ENCODE measurements at regions not wholly inside any gene's neighbourhood (a gene's known extent, or its start where the extent isn't known, plus 50 kb on each side); places are given as distances from the start of the nearest gene placed in this dataset.
A peak's percentile ranks its signal among the peaks of the same experiment; 100 is the strongest.

GRCh38 chr16:6643080-6643686 is 689.5 kb upstream of the RBFOX1 start:
- dilution Hi-C loops (cut with HindIII; ENCODE audit: low sequenced_read_pairs, unreplicated experiment) (no loop called here), in situ Hi-C loops (cut with MboI; ENCODE audit: low sequenced_read_pairs) (loop anchor here (10.0 kb wide), 1 partner anchor 1408 kb away; no protein-coding TSS in a partner anchor), intact Hi-C loops (cut with micrococcal nuclease) (loop anchor here (2.0 to 10.0 kb wide), 2 partner anchors 1406 to 1548 kb away; partner anchors contain the start of gene EEF2KMT)
- H4K8ac ChIP-seq (ENCODE audit: low read depth in 2 of 2, low read length in 2 of 2): no peak overlapping the region
- WGBS, 2 experiments (ENCODE audit: extremely low coverage in 2 of 2, insufficient read length in 1 of 2): no CpG with 5 or more reads among the region's 5 CpGs
- no peak overlapping the region for H2AFZ ChIP-seq (replicated peaks; ENCODE audit: low read length, poor library complexity)
- H2BK120ac ChIP-seq (ENCODE audit: low read depth, low read length): no peak overlapping the region
- no peaks in the 10 kb centered on the region for H3K27me3 ChIP-seq (ENCODE audit: control insufficient read depth, insufficient read depth, low read length)
- H2BK15ac ChIP-seq (ENCODE audit: low read depth, low read length): no peak overlapping the region
- H3K56ac ChIP-seq (ENCODE audit: extremely low read depth, insufficient read depth, low read length): no peak overlapping the region
- H3K9me1 ChIP-seq (ENCODE audit: insufficient read depth, low read length): no peaks in the 10 kb centered on the region
- no TSS peak for BruUV-seq (replicated peaks)
- POLR2A ChIA-PET (ENCODE audit: unreplicated experiment): no interaction called here
- no peak overlapping the region for H3K27ac ChIP-seq (ENCODE audit: insufficient read depth, low read length)
- no peak overlapping the region for H3K4ac ChIP-seq (ENCODE audit: low read depth, low read length)
- no peak overlapping the region for H3K9ac ChIP-seq (ENCODE audit: low read depth, low read length)
- TF ChIP-seq POLR2A (IDR thresholded peaks at IDR 0.05; ENCODE audit: low read depth, low read length) (no peak), CTCF (conservative IDR thresholded peaks at IDR 0.05; ENCODE audit: low read depth, low read length) (peak; percentile 76), RAD21 (IDR thresholded peaks at IDR 0.05; ENCODE audit: low read length) (peak; percentile 75), ELK1 (IDR thresholded peaks at IDR 0.05; ENCODE audit: borderline replicate concordance, low read depth, low read length) (no peak), MAZ (IDR thresholded peaks at IDR 0.05; ENCODE audit: borderline replicate concordance, low read depth, low read length) (no peak), SMC3 (IDR thresholded peaks at IDR 0.05; ENCODE audit: low read depth, low read length) (peak; percentile 48), FOS (IDR thresholded peaks at IDR 0.05; ENCODE audit: low read depth, low read length) (no peak), MXI1 (IDR thresholded peaks at IDR 0.05; ENCODE audit: borderline replicate concordance, low read depth, low read length) (no peak), USF2 (IDR thresholded peaks at IDR 0.05; ENCODE audit: low read depth, low read length) (no peak)
- no peaks in the 10 kb centered on the region for H3K4me1 ChIP-seq (ENCODE audit: control insufficient read depth, insufficient read depth, low read length)
- no peaks in the 10 kb centered on the region for H3K9me3 ChIP-seq (ENCODE audit: control insufficient read depth, insufficient read depth, low read length)
- H3K4me3 ChIP-seq (ENCODE audit: insufficient read depth, low read depth, low read length): no peak overlapping the region
- H3K4me2 ChIP-seq (ENCODE audit: low read depth, low read length): no peak overlapping the region
- ATAC-seq (ENCODE audit: low read depth) (peak; percentile 80), DNase-seq (peak; percentile 48)
- H4K5ac ChIP-seq (ENCODE audit: low read depth, low read length): no peak overlapping the region
- H3K14ac ChIP-seq (replicated peaks; ENCODE audit: low read depth, low read length): no peak overlapping the region
- CTCF ChIA-PET: interaction anchor here (0.7 to 0.9 kb wide), 3 partner anchors 14 to 1407 kb away, joined by 3 to 4 read pairs (median 3); no protein-coding TSS in a partner anchor
- H2AK5ac ChIP-seq (ENCODE audit: low read depth, low read length): no peak overlapping the region
- H3K23ac ChIP-seq (ENCODE audit: low read depth, low read length): no peak overlapping the region
- H2BK20ac ChIP-seq (ENCODE audit: low read depth, low read length): no peak overlapping the region
- H3K79me1 ChIP-seq (ENCODE audit: low read depth in 1 of 2, low read length in 2 of 2): no peaks in the 10 kb centered on the region
- no peak overlapping the region for H4K91ac ChIP-seq (ENCODE audit: insufficient read depth, low read depth, low read length)
- H3K18ac ChIP-seq (ENCODE audit: low read depth, low read length): no peak overlapping the region
- no peak overlapping the region for H2AK9ac ChIP-seq (replicated peaks; ENCODE audit: low read depth, low read length, poor library complexity)
- H2BK5ac ChIP-seq (ENCODE audit: low read depth, low read length, poor library complexity, severe bottlenecking): no peak overlapping the region
- no peaks in the 10 kb centered on the region for H4K20me1 ChIP-seq (ENCODE audit: insufficient read depth, low read length)
- no peaks in the 10 kb centered on the region for H3K36me3 ChIP-seq (ENCODE audit: control insufficient read depth, insufficient read depth, low read length)
